Omental fat pad (tissue), 3 donors: ENCODE measurements at regions not wholly inside any gene's neighbourhood (a gene's known extent, or its start where the extent isn't known, plus 50 kb on each side); places are given as distances from the start of the nearest gene placed in this dataset.
"Not testable (repeated sequence)": the region's sequence is repeated elsewhere in the genome, so short reads cannot be mapped to it uniquely, and the experiment has no call there.

Source experiments
- ATAC-seq: fragments of 150-250 bp; one replicate; pipeline ENCODE4 v1.9.1; 2016; ENCODE audit warnings: mild to moderate bottlenecking, moderate library complexity; ENCODE audit not compliant: low FRiP score
- DNase-seq: peaks from one replicate; pipeline ENCODE4 v3.0.0-alpha.2; 2019; ENCODE audit warnings: low spot score
- TF ChIP-seq, protein P1 (sequence below), 3 donors: fragments of 450-650 bp; IDR thresholded peaks; one replicate each; pipeline ENCODE4 v1.5.1; 2016 to 2017; ENCODE audit warnings: antibody characterized with exemption in 3 of 3, mild to moderate bottlenecking in 3 of 3, moderate library complexity in 2 of 3

DNA sequence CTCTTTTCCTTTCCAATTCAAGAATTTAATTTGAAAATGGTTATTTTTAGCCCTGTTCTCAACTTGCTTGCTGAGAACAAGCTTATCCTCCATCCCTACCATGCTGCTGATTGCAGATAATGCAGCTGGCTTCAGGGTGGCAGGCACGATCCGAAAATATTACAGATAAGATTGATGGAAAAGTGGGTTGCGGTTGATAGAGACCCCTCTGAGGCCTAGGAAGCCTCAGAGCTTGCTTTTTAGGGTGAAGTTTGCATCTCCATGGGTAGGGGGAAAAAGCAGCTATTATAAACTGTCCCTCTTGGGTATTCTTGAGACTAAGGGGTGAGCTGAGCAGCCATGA lies 116.5 kb upstream of the GOT2 start:
- TF ChIP-seq, protein P1, sequence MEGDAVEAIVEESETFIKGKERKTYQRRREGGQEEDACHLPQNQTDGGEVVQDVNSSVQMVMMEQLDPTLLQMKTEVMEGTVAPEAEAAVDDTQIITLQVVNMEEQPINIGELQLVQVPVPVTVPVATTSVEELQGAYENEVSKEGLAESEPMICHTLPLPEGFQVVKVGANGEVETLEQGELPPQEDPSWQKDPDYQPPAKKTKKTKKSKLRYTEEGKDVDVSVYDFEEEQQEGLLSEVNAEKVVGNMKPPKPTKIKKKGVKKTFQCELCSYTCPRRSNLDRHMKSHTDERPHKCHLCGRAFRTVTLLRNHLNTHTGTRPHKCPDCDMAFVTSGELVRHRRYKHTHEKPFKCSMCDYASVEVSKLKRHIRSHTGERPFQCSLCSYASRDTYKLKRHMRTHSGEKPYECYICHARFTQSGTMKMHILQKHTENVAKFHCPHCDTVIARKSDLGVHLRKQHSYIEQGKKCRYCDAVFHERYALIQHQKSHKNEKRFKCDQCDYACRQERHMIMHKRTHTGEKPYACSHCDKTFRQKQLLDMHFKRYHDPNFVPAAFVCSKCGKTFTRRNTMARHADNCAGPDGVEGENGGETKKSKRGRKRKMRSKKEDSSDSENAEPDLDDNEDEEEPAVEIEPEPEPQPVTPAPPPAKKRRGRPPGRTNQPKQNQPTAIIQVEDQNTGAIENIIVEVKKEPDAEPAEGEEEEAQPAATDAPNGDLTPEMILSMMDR (IDR thresholded peaks at IDR 0.05) = no peak
- no peak for DNase-seq
- ATAC-seq = no peak

DNA sequence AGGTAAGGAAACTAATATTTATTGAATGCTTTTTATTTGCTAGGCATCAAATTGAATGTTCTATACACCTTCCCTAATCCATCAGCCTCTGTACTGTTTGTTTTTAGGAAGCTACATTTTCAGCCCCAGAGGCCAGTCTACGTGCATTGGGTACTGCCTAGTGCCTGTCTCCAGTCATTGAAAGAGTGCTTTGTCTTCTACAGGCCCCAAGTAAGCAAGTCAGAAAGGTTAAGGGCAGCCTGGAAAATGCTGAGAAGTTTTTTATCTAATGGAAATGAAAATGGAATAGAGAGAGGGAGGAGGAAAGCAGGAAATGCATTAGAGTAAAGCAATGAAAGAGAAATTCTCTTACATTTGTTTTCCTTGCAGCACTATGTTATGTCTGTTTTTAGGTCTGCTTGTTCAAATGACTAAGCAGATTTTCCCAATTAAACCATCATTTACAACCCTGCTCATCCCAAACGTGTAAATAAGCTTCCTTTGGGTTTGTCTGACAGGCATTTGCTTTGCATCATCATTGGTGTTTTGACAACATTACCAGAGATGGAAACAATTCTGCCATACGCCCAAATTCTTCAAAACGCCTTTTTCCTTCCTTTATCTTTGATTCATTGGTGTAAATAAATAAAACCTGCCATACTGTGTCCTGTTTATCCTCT lies 116.0 kb upstream of the GOT2 start:
- TF ChIP-seq, protein P1 (IDR thresholded peaks at IDR 0.05) = no peak
- no peak for ATAC-seq
- no peak for DNase-seq

DNA sequence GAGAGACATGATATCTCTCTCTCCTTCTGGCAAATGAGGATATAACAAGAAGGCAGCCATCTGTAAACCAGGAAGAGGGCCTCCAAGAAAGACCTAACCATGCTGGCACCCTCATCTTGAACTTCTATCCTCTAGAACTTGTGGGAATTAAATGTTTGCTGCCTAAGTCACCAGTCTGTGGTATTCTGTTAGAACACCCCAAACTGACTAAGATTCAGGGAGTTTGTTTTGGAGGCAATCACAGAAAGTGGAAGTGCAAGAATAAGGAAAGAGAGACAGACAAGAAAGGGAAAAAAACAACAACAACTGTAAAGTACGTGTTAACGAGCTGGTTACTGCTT lies 114.5 kb upstream of the GOT2 start:
- TF ChIP-seq, protein P1 (IDR thresholded peaks at IDR 0.05) = no peak
- no peak for DNase-seq
- ATAC-seq = no peak

DNA sequence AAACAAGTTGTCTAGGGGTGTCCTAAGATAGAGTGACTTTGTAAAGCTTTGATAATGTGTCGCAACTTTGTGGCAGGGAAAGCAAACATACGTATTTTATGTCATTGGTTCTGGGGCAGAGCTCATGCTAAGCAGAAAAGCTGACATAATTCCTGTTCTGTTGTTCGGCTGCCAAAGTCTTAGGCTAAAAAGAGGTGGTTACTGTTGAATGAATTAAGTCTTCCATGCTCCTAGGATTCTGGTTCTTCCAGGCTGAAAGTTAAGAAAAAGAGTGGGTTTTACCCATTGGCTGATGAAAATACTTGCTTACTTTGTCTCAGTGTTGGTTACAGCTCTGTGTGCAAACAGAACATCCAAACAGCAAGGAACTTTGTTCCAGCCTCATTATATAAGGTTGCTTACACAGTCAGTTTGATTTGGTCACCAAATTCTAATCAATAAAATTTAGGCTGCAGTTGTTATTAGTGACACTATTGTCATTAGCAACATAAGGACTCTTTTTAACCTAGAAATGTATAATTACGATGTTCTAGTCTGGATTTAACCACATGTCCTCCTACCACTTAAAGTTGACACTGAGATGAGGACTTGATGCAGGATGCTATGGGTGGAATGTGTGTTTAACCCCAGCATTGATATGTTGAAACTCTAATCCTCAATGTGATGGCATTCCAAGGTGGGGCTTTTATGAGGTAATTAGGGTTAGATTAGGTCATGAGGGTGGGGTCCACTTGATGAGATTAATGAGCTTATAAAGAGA lies 114.0 kb upstream of the GOT2 start:
- ATAC-seq = no peak
- DNase-seq = no peak
- TF ChIP-seq, protein P1 (IDR thresholded peaks at IDR 0.05) = no peak

DNA sequence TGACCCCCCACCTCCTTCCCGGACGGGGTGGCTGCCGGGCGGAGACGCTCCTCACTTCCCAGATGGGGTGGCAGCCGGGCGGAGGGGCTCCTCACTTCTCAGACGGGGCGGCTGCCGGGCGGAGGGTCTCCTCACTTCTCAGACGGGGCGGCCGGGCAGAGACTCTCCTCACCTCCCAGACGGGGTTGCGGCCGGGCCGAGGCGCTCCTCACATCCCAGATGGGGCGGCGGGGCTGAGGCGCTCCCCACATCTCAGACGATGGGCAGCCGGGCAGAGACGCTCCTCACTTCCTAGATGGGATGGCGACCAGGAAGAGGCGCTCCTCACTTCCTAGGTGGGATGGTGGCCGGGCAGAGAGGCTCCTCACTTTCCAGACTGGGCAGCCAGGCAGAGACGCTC lies 112.1 kb upstream of the GOT2 start:
- ATAC-seq, DNase-seq: not testable (repeated sequence)

DNA sequence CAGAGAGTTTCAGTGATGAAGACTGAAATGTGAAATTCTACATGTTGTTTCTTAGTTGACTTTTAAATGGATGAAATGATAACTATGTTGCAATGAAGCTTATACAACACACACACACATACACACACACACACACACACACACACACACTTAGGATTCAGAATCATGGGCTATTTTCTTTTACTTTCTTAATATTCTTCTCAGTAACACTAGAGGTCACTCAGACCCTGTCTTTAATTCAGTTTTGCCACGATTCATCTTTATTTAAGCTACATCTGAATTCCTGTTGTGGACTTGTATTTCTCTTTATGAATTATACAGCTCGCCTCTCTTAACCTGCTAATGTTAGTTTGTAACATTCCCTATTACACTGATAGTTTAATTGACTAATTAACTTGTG lies 109.6 kb upstream of the GOT2 start:
- no peak for ATAC-seq
- no peak for DNase-seq
- TF ChIP-seq, protein P1 (IDR thresholded peaks at IDR 0.05) = no peak

DNA sequence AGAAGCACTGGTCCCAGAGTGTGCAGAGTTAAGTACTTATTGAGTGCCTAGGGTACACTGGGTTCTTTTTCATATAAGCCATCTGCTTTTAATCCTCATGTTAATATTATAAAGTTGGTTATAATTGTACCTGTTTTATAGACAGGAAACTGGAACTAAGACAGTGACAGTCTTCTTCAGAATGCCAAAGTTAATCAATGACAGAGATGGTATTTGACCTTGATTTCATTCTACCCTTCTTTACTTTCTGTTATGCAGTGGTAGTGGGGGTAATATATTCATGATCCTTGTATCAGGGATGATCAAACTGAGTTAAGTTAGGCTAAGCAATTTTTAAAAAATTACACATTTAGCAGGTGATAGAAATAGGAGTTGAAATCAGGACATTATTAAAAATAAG lies 108.6 kb upstream of the GOT2 start:
- ATAC-seq = no peak
- TF ChIP-seq, protein P1 (IDR thresholded peaks at IDR 0.05) = no peak
- no peak for DNase-seq
